Stimulated activated CD8-positive, alpha-beta memory T cell treated with anti-CD3 and anti-CD28 coated beads, Interleukin-4, amount 100 ng/mL, for 24 hours (primary cell): ENCODE measurements at regions not wholly inside any gene's neighbourhood (a gene's known extent, or its start where the extent isn't known, plus 50 kb on each side); places are given as distances from the start of the nearest gene placed in this dataset.

ENCODE experiments used
- DNase-seq: peaks from one replicate; pipeline ENCODE4 v3.0.0-alpha.2; 2020; ENCODE audit warnings: low read depth

DNA sequence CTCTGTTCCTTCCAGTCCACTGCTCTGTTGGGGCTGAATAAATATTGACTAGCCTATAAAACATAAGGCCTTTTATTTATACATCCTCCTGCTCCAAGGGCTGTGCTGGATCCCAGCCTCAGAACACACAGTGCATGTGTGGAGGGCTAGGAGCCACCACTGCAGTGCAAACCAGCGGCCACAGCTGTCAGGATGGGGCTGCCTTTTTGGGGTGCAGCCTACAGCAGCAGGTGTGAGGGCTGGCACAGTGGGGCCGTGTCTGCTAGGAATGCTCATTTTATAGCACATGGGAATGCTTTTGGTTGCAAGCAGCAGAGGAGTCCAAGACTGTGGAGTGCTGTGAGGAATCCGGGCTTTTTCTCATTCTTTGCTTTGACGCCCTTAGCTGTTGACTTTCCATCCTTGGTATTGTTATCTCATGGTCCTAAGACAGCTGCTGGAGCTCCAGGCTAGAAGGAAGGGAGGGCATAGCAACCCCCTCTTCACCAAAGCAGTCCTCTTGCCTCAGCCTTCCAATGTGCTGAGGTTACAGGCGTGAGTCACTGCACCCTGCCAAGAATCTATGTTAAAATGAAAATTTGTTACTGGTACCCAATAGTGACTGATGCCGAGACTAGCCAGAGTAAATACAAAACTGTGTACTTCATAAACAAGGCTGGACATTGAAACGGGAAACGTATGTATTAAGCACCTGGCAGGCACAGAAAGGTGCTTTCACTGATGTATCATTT lies 334.3 kb upstream of the GATB start:
- DNase-seq = no peak

DNA sequence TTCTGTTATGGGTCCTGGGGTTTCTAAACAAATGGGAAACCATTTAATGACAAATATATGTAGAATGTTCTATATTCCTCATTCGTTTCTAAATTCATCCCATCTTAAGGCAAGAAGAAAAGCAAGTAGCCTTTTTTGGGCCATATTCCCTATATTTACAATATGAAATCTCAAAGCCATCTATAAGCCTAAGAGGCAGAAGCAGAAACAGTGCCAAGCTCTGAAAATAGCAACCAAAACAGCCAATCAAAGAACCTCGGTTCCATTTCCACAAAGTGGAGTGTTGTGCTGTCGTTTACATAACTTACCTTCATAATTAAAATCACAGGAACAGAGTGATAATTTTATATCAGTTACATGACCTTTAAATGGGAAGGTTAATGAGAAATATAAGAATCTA lies 330.6 kb upstream of the GATB start:
- no peak for DNase-seq

DNA sequence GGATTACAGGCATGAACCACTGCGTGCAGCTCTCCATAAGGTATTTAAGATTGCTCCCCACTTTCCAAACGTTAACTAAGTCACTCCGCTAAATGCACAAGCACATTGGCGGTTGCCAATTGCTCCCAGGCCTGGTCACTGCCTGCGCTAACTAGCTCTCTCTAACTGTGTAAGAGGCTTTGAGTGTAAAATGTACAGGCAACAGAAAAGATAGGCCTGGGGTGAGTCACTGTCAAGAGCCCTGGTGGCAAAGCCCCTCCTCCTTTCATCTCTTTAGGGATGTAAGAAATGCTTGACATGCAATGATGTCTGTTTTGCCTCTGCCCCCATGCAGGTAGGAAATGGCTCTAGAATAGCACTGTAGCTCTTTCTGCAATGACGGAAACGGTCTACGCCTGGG lies 329.7 kb upstream of the GATB start:
- DNase-seq = no peak

DNA sequence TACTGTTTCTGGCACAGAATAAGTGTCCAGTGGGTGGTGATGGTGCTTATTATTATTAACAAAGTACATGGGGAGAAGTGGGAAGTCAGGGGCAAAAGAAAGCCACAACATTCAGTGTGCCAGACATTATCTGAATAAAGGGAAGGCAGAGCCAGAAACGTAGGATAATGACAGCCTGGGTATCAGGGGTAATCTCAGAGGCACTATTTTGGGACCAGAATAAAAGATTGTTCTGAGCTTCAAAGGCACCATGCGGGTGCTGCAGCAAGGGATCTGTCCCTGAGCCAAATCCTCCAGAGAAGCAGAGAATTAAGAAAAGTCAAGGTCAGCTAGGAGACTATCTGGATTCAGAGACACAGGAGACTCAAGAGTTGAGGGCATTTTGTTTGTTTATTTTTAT lies 328.8 kb upstream of the GATB start:
- DNase-seq = no peak

DNA sequence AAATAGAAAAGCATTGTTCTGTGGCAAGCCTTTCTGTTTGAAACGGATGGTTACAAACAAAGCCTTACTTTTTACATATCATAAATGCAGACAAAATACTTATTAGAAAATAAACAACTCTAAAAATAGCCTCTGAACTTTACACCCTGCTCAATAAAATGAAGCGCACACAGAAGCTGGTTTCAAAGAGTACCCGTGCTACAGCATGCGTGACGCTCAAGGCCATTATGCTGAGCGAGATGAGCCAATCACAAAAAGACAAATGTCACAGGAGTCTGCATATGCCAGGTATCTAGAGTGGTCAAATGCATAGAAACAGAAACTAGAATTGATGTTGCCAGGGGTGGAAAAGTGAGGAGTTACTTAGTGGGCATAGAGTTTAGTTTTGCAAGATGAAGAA lies 326.5 kb upstream of the GATB start:
- no peak for DNase-seq

DNA sequence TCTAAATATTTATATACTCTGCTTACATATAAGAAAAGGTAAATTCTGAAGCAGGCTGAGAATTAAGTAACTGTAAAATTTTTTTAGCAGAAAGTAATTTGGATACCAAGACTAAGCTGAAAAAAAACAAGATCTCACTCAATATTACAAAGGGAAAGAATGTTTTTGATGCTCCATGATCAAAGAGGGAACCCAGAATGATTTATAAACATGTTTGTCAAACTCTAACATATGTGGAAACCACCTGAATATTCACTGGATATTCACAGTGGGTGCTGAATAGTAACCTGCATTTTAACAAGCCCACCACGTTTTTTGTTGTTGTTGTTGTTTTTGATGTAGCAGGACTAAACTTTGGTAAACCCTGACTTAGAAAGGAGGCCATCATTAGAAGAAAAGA lies 324.9 kb upstream of the GATB start:
- no peak for DNase-seq

DNA sequence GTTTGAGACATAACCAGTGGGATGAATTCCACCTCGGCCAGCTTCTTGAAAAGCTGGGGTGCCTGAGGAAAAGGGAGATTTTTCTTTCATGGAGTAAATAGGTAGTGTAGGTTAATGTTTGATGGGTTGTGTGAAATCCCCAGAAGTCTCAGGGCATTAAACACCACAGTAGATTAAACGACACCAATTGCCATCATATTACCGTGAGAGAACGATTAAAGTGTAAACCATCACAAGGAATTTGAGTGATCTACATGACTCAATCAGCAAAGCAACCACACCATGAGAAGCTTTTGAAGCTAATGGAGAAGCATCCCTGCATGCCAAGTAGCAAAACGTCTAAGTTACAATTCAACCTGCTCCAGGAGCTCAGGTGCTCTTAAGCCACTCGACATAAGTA lies 322.5 kb upstream of the GATB start:
- no peak for DNase-seq

DNA sequence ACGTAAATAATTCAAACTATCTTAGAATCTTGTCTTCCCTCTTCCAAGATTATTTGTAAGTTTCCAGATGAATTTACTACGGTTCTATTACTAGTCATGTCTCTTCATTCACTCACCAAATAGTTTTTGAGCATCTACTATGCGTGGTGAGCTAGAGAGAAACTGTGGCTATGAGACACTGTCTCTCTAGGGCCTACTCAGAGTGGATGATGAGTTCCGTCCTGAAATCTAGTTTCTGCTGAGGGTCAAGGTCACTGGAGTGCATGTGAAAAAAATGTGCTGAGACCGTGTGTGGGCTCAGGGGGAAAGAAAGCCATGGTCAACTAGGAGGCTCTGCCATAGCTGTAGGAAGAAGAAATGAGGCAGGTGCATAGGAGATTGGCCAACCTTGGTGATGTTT lies 320.2 kb upstream of the GATB start:
- DNase-seq = no peak

DNA sequence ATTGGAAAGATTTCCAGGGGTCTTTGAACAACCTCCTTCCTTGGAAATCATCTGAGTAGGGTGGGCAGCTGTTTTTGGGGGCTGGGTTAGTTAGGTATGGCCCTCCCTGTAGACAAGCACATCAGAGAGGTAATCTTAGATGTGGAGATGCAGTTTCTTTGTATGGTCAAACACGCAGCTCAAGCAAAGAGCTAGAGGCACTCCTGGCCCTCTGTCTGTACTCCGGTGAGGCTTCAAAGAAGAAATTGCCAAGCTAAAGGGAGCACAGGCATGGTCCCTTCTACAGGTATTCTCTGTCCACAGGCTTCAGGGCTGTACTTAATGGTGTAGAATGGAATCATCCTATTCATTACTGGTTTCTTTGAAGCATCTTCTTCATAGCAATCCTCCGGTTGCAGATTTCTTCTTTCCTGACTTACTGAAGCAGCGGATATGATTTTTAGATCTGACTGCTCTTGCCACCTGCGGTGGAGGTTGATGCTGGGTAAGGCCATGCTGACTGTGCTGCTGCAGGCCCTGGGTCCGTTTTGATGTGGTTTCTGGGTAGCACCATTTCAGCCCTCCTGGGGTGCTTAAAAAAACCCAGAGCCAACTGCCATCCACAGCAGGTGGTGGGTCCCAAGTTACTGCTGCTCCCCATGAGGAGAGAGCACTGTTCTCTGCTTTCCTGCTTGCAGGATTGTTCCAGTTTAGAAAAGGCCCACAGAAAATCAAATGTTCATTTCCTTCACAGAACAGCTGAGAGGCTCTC lies 318.9 kb upstream of the GATB start:
- DNase-seq = no peak

DNA sequence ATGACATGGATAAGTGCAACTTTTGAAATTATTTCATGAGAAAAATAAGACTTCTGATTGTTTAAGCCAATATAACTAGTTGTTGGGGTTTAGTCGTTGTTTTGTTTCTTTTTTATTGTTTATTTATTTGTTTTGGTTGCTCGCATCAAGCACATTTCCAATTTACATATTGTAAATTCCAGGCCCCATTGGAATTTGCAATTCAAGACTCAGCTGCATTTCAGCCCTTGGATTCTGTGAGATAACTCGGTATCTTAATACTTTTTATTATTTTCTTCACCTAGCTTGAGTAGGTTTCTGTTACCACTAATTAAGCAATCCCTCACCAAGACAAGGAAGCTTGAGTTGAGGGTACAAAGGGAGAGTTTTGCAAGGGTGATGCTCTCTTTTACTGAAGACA lies 318.3 kb upstream of the GATB start:
- DNase-seq = no peak

DNA sequence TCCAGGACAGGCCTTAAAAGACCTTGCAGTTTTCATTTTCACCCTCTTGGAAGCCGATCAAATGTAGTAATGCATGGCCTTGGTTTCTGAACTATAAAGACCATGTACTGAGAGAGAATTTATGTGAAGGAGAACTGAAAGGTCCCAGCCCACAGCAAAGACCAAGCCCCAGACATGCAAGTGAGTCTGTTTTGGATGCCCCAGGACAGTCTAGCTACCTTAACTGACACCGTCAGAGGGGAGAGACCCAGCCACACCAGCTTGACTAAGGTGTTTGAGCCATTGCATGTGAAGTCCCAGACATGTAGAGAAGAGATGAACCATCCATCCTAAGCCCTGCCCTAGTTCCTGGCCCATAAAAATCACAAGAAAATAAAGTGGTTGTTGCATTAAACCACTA lies 316.8 kb upstream of the GATB start:
- no peak for DNase-seq

DNA sequence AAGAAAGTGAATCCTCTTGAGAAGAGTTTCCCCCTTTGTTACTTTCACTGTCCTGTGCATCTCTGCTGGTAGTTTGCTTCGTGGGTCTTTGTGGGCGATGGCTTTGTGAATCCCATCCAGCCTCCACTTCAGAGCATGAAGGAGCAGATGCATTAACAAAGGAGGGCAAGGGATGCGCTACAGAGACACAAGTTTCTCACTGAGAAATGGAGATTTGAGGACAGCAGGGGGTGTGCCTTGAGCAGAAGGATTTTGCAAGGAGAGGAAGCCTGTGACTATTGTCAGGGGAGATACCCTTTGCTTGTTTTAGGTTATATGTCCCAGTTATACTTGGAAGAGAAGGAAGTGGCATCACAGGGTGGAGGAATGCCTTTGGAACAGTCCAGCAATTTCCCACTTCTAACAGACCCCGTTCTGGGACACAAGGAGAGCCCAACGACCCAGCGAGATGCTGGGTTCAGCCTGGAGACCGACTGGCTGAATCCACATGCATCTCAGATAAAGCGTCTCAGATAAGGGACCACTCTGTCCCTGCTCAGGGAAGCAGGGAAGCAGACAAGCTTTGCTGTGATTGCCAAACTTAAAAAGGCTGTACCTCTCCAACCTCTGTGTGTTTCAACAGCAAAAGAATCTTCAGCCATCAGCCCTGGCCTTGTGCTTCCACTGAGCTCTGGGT lies 314.6 kb upstream of the GATB start:
- no peak for DNase-seq

DNA sequence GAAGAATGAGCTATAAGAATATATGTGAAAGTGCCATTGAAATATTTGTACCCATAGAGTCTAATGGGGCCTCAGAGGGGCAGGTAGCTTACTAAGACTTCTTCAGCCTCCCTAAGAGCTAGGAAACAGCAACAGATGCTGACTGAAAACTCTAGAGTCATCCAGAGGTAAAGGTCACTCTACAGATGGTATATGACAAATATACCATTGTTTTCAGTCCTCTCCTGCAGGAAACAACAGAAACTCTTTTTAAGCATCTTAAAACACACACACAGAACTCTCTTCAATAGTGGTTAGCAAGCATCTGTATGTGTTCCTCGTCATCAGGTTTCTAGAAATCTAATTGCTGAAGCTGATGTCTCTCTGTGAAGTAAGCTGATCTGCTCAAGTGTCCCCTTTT lies 313.8 kb upstream of the GATB start:
- no peak for DNase-seq

DNA sequence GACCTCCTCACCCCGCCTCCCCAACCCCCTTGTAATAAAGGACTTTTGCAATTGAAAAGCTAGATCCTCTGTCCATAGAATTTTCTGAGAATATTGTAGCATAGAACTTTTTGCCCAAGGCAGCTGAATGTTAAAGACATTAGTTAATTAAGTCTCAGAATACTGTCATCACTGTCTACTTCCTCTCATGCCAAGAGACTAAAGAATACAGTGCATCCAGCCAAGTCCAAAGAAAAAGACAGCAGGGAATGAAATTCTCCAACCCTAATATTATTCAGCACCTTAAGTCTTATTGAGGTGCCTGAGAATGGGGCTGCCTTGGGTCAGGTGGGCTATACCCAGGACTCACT lies 313.3 kb upstream of the GATB start:
- no peak for DNase-seq

DNA sequence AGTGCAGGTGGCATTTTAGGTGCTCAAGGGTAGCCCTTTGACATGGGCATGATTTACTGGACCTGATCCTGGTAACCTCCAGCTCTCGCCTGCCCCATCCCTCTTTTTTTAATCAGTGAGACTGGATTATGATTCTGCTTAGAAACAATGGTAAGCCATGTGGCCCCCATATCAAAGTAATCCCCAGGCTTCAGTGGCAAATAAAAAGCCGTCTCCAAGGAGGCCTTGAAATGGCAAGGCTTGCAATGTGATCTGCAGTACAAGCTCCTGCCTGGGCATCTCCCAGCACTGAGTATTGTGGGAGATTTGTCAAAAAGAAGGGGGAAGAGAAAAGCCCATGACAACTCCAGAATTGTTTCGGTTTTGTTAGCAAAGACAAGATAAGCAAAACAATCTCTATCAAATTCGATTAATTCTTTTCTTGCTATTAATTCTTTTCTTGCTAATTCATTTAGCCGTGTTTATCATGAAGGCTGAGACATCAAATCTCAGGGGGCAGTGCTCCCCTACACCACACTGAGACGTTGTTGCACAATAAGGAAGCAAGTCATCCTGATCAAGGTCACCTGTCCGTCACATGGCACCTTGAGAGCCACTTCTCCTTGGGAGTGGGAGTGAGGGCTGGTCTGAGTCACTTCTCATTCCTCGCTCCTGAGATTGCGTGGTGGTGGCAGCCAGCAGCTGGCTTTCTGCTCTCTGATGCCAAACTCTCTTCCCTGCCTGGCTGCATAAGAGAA lies 312.7 kb upstream of the GATB start:
- no peak for DNase-seq

DNA sequence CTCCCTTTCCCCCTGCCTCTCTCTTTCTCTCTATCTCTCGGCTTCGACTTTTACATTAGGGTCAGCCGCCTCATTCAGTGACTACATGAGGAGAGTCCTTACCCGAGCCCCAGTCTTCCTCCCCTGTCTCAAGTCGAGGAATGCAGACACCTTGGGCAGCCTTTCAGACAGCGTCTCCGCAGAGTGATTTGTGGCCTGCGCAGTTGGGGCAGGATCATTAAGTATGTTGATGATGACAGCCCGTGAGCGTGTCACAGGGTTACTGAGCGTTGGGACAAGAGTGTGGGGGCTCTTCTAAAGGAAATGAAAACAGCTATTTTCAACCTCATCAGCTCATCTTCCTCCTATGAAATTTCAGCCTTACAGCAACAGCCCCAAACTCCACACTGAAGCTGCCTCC lies 312.1 kb upstream of the GATB start:
- no peak for DNase-seq

DNA sequence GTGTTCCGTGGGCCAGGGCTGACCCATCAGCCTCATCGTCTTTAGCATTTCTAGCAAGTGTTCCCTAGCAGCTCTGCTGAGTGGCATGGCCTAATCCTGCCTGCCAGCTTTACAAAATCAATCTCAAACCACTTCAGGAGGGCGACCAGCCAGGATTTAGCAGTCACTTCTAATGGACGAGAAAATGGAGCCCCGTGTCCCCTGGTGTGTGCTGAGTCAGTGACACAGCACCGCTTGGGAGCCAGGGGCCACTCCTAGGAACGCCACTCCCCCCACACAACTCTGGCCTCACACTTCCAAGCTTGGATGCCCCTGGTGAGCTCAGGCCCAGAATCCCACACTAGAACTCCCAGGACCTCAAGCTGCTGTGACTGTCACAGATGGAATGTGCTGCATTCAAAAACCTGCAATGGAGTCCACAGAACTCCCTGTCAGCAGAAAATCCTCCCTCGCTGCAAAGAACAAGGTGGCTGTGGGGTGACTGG lies 311.2 kb upstream of the GATB start:
- no peak for DNase-seq

DNA sequence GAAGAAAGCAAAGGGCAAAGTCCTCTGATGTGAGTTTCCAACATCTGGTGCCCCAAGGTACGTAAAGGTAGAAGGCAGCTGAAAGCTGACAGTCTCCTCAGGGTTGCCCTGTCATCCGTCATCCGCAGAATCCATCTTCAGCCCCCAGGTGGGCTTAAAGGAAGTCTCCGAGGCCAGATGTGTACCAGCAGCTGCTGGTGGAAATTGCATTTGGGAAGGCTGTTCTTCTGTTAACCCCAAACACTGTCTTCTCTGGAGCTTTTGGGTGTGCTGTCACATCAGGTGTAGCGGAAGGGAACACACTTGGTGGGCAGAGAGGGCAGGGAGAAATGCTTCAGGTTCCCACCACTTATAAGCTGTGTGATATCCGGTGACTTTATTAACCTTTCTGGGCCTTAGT lies 310.0 kb upstream of the GATB start:
- DNase-seq = no peak

DNA sequence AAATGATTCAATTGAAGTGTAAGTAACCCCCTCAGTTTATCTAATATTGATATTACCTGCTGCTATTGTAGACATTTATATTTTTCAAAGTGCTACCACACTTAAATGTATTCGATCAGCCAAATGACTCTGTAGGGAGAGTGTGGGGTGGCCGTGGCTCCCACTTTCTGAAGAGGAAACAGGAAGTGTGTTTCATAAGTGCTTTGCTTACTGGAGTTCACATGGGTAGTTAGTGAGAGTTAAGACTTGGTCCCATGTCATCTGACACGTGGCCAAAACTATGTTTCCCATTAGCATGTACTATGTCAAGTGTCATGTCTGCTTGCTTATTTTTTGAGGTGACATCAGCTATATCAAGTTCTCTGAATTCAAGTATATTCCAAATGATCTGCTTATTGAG lies 308.1 kb upstream of the GATB start:
- no peak for DNase-seq

DNA sequence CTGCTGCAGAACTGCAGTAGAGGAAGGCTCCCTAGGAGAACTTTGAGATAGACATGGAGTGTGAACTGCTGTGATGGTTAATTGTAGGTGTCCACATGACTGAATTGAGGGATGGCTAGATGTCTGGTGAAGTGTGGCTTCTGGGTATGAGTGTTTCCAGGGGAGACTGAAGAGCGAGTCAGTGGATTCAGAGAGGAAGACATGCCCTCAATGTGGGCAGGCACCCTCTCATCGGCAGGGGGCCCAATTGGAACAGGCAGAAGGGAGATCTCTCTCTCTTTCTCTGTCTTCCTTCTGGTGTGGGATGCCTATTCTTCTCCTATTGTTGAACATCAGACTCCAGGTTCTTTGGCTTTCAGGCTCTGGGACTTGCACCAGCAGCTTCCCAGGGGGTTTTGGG lies 304.7 kb upstream of the GATB start:
- DNase-seq = no peak

DNA sequence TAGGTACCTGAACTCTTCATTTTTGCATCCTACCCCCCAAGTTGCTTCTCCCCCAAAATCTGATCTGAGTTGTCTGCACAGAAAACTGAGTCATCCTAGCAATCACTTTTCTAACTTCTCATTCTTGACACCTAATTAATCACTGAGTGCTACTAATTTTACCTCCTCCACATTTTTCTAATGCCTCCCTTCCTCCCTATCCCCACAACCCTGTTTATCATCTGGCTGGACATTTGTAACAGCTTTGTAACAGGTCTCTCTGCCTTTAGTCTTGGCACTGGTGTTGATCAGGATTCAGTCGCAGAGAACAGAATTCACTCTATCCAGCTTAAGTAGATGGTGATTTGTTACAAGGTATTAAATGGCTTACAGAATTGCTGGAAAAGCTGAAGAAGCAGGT lies 303.9 kb upstream of the GATB start:
- DNase-seq = no peak

DNA sequence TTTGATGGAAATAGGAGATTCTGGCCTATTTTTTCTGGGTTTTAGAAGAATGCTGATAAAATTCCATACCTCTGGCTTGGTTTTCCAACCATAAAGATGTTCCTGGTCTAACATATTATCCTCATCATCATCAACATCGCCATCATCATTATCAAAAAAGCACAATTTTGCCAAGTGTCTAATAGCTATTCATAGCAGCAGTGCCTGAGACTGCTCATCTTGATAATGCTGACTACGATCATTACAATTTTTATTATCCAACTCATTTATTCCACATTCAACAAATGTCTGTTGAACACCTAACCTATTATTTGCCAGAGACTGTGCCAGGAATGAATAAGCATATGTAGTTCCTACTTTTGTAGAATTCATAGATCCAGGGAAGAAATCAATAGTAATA lies 303.5 kb upstream of the GATB start:
- DNase-seq = no peak
